Embryonic facial prominence (tissue), 1 donor: ENCODE measurements at regions not wholly inside any gene's neighbourhood (a gene's known extent, or its start where the extent isn't known, plus 50 kb on each side); places are given as distances from the start of the nearest gene placed in this dataset.

Experiments used
- DNase-seq: peaks from one replicate; pipeline ENCODE4 v3.0.0-alpha.2; 2016; ENCODE audit errors: extremely low spot score

DNA sequence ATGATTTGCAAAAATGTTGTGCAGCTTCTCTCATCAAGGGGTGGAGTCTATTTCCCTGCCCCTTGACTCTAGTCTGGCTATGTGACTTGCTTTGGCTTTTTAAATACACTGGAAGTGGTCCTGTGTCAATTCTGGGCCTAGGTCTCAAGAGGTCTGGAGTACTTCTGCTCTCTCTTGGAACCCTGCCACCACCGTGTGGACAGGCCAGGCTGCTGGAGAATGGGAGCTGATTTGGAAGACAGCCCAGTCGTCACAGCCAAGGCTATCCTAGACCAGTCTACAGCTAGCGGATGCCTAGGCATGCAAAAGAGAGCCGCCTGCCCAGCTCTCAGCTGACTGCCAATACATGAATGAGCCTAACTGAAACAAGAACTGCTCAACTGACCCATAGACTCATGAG, 56.7 kb upstream of the CLINT1 start:
- no peak for DNase-seq

DNA sequence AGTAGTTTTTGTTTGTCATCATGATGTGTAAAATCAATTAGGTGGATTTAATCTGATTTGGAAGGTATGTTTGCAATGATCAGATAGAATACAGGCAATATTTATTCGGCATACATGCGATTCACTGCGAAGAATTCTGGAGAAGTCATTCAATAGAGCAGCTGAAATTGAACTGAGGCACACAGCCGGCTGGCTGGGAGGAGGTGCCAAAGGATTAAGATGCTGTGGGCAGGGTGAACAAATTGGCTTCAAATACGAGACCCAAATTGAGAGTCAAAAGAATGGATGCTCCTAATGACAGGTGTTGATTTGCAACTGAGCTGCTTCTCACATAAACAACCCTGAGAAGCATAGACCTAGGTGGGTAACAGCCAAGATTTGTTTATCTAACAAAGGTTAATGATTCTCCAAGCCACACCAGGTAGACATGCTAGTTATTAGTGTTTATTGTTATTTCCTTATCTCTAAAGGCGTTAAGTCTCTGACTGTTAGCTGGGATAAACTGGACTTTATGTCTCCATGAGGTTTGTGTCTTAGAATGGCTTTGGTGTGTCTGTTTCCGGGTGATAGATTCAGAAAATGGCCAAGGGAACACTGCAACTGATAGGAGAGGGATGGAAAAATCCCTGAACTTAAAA, 55.3 kb upstream of the CLINT1 start:
- no peak for DNase-seq

DNA sequence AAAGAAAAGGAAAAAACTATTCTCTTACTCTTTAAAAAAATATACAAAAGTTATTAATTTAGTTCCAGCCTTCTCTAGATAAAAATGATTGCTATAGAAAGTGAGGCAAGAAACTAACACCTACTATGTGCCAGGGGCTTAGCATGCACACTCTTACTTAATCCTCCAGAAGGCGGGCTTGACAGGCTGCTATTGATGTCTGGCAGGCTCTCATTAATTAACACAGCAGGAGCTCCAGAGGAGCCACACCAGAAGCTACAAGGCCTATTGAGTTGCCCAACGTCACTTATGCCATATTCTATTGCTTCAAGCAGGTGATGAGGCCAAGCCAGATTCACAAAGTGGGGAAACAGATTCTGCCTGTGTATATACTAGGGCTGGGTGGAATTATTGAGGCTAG, 54.6 kb upstream of the CLINT1 start:
- no peak for DNase-seq

DNA sequence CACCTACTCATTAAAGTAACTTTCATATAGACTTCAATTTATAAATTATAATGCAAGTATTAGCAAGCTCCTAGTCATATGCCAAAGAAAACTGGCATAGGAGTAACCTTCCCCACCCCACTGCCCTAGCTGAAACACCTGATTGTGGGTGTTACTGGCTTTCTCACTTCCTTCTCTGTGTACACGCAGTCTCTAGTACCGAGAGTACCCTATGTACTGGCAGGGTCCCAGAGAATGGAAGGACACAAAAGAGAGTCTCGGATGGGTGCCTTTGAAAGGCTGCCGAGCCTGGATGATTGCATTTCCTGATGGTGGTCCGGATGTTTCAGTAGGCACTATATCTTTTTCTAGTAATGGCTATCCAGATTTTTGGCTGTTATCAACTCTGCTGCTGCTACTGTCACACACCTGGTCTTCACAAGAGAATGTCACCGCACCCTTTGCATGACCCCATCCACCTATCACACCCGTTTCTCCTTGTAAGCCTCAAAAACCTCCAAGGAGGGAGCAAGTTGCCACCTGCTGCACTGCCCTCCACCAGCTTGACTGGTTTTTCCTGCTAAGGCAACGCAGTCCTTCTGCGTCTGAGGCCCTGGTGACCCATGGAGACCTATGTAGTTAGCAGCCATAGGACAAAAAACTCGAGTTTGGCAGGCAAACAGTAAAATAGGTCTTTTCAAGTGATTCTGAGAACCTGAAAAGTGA, 53.8 kb upstream of the CLINT1 start:
- no peak for DNase-seq

DNA sequence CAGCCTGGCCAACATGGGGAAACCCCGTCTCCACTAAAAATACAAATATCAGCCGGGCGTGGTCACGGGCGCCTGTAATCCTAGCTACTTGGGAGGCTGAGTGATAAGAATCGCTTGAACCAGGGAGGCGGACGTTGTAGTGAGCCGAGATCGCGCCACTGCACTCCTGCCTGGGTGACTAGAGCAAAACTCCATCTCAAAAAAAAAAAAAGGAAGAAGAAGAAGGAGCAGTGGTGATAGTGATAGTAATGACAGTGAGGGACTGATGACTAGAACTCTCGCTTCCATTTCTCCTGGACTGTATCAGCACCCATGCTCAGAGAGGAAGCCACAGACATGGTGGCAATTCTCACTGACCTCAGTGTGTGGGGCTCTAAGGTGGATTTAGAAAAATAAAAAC, 52.6 kb upstream of the CLINT1 start:
- DNase-seq: no peak
